ENCODE measurements at regions not wholly inside any gene's neighbourhood (a gene's known extent, or its start where the extent isn't known, plus 50 kb on each side); places are given as distances from the start of the nearest gene placed in this dataset.

- Histone ChIP-seq H3K4me1 (ENCODE audit: control insufficient read depth, insufficient read depth, low read length) (no peaks in the 10 kb centered on the region), H3K4me3 (no peak overlapping the region), H2AFZ (ENCODE audit: control insufficient read depth, low read depth, low read length) (no peak overlapping the region), H3K9ac (ENCODE audit: control insufficient read depth, insufficient read depth, low read length) (no peak overlapping the region), H4K20me1 (ENCODE audit: control insufficient read depth, insufficient read depth) (no peaks in the 10 kb centered on the region), H3K36me3 (ENCODE audit: control insufficient read depth in 2 of 2, insufficient read depth in 2 of 2, low read length in 1 of 2) (no peaks in the 10 kb centered on the region), H3K9me3 (replicated peaks; ENCODE audit: control insufficient read depth, insufficient read depth, low read length) (no peaks in the 10 kb centered on the region; the same call in 2 of the 3 replicates), H3K79me2 (ENCODE audit: control insufficient read depth, insufficient read depth, low read length) (no peaks in the 10 kb centered on the region), H3K27me3 (replicated peaks in 1 of 2; ENCODE audit: control insufficient read depth in 2 of 2, insufficient read depth in 2 of 2, low read length in 1 of 2) (no peaks in the 10 kb centered on the region; a peak in 1 of 4 replicates), H3K27ac (ENCODE audit: control insufficient read depth, insufficient read depth) (no peak overlapping the region), H3K4me2 (ENCODE audit: control insufficient read depth, insufficient read depth) (no peak overlapping the region)
- FAIRE-seq (no peak), ATAC-seq (no peak), DNase-seq (ENCODE audit: low read depth, low spot score) (no peak)
- ChIA-PET CTCF (no interaction called here), POLR2A (no interaction called here), RAD21 (ENCODE audit: unreplicated experiment) (no interaction called here), SMC1A (ENCODE audit: uncharacterized antibody, unreplicated experiment) (no interaction called here)
- intact Hi-C loops (cut with micrococcal nuclease; ENCODE audit: unreplicated experiment) = no loop called here
- no TSS peak for BruUV-seq (replicated peaks)
- in situ Hi-C loops (cut with MboI) = no loop called here
- TF ChIP-seq ASH2L (IDR thresholded peaks at IDR 0.05; ENCODE audit: borderline replicate concordance, low read depth) (no peak), CEBPZ (IDR thresholded peaks at IDR 0.05; ENCODE audit: low read depth, low read length) (no peak), EGR1 (IDR thresholded peaks at IDR 0.05; ENCODE audit: borderline replicate concordance in 1 of 2, low read depth in 2 of 2, low read length in 2 of 2) (no peak), ZNF622 (IDR thresholded peaks at IDR 0.05) (no peak), SREBF2 (IDR thresholded peaks at IDR 0.05; ENCODE audit: low read length) (no peak), TCF7 (IDR thresholded peaks at IDR 0.05; ENCODE audit: borderline replicate concordance) (no peak), BRCA1 (IDR thresholded peaks at IDR 0.05; ENCODE audit: low read depth, low read length) (no peak), NFXL1 (IDR thresholded peaks at IDR 0.05; ENCODE audit: borderline replicate concordance) (no peak), KLF5 (IDR thresholded peaks at IDR 0.05; ENCODE audit: partially characterized antibody) (no peak), ZNF24 (IDR thresholded peaks at IDR 0.05) (no peak), IKZF1 (conservative IDR thresholded peaks at IDR 0.05) (no peak), ZNF687 (IDR thresholded peaks at IDR 0.05) (no peak), PBX3 (IDR thresholded peaks at IDR 0.05; ENCODE audit: insufficient replicate concordance, low read depth, low read length) (no peak), KDM1A (IDR thresholded peaks at IDR 0.05; ENCODE audit: borderline replicate concordance) (no peak), HSF1 (IDR thresholded peaks at IDR 0.05; ENCODE audit: low read depth, low read length) (no peak), POLR2A (IDR thresholded peaks at IDR 0.05; ENCODE audit: low read depth, low read length) (no peak), POLR2AphosphoS5 (IDR thresholded peaks at IDR 0.05; ENCODE audit: low read length) (no peak), POU2F2 (IDR thresholded peaks at IDR 0.05; ENCODE audit: borderline replicate concordance, low read depth, low read length) (no peak)
These were observed 434.6 kb downstream of the FAT4 start for GRCh38 chr4:125749354-125749753.
